ENCODE measurements at regions not wholly inside any gene's neighbourhood (a gene's known extent, or its start where the extent isn't known, plus 50 kb on each side); places are given as distances from the start of the nearest gene placed in this dataset.

- ChIA-PET CTCF (no interaction called here), POLR2A (no interaction called here)
- Histone ChIP-seq H3K4me3 (ENCODE audit: low read depth, low read length) (no peak overlapping the region), H3K9me3 (ENCODE audit: control insufficient read depth, insufficient read depth, low read length) (no peaks in the 10 kb centered on the region), H3K27me3 (ENCODE audit: control insufficient read depth, insufficient read depth, low read length) (no peaks in the 10 kb centered on the region), H3K27ac (ENCODE audit: low read depth, low read length) (no peak overlapping the region)
- TF ChIP-seq CTCF (IDR thresholded peaks at IDR 0.05; ENCODE audit: low read depth, low read length), result no peak
- no peak for DNase-seq (ENCODE audit: low read depth, low spot score)
Measured at GRCh38 chr12:20126601-20127000, 241.7 kb upstream of the PDE3A start.

GRCh38 chr12:20127413-20127812 is 240.9 kb upstream of the PDE3A start:
- ChIA-PET POLR2A (no interaction called here), CTCF (no interaction called here)
- no peak overlapping the region for H3K4me3 ChIP-seq (ENCODE audit: low read depth, low read length)
- no peak for TF ChIP-seq CTCF (IDR thresholded peaks at IDR 0.05; ENCODE audit: low read depth, low read length)
- DNase-seq (ENCODE audit: low read depth, low spot score), result no peak
- H3K9me3 ChIP-seq (ENCODE audit: control insufficient read depth, insufficient read depth, low read length), result no peaks in the 10 kb centered on the region
- no peaks in the 10 kb centered on the region for H3K27me3 ChIP-seq (ENCODE audit: control insufficient read depth, insufficient read depth, low read length)
- no peak overlapping the region for H3K27ac ChIP-seq (ENCODE audit: low read depth, low read length)

DNA sequence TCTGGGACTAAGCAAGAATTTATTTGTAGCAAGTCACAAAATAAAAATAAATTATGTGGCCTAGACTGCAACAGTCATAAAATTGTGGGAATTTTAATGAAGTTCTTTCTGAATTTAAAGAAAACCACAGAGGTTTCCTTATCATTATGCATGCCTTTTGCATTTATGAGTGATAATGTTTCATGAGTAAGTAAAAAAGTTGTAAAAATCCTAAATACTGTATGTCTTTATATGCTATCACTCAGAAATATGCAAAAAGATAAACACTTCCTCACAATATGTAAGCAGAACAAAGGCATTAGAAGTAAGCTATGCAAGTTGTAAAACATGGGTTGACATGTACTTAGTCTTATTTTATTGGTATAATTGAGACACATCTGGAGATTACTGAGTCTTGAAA is 239.4 kb upstream of the PDE3A start:
- no peaks in the 10 kb centered on the region for H3K9me3 ChIP-seq (ENCODE audit: control insufficient read depth, insufficient read depth, low read length)
- no peaks in the 10 kb centered on the region for H3K27me3 ChIP-seq (ENCODE audit: control insufficient read depth, insufficient read depth, low read length)
- no peak overlapping the region for H3K27ac ChIP-seq (ENCODE audit: low read depth, low read length)
- POLR2A ChIA-PET, result no interaction called here
- CTCF ChIA-PET, result no interaction called here
- no peak overlapping the region for H3K4me3 ChIP-seq (ENCODE audit: low read depth, low read length)
- TF ChIP-seq CTCF (IDR thresholded peaks at IDR 0.05; ENCODE audit: low read depth, low read length), result no peak
- no peak for DNase-seq (ENCODE audit: low read depth, low spot score)

- CTCF ChIA-PET, result no interaction called here
Measured at GRCh38 chr12:20132818-20133217, 235.5 kb upstream of the PDE3A start.

DNA sequence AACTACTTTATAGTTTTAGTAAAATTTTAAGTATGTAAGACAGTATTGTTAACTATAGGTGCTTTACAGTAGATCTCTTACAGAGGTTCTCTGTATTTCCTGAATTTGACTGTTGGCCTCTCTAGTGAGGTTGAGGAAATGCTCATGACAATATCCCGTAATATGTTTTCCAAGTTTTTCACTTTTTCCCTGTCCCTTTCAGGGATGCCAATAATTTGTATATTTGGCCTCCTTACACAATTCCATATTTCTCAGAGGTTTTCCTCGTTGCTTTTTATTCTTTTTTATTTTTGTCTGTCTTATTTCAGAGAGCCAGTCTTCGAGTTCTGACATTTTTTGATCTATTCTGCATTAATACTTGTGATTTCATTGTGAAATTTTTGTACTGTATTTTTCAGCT is 233.7 kb upstream of the PDE3A start:
- no peak overlapping the region for H3K4me3 ChIP-seq (ENCODE audit: low read depth, low read length)
- no peak for DNase-seq (ENCODE audit: low read depth, low spot score)
- no peak for TF ChIP-seq CTCF (IDR thresholded peaks at IDR 0.05; ENCODE audit: low read depth, low read length)
- no peak overlapping the region for H3K27ac ChIP-seq (ENCODE audit: low read depth, low read length)
- ChIA-PET POLR2A (no interaction called here), CTCF (no interaction called here)
- H3K27me3 ChIP-seq (ENCODE audit: control insufficient read depth, insufficient read depth, low read length), result no peaks in the 10 kb centered on the region
- H3K9me3 ChIP-seq (ENCODE audit: control insufficient read depth, insufficient read depth, low read length), result no peaks in the 10 kb centered on the region

More at GRCh38 chr12:20132818-20133217, 235.5 kb upstream of the PDE3A start:
- no peaks in the 10 kb centered on the region for H3K9me3 ChIP-seq (ENCODE audit: control insufficient read depth, insufficient read depth, low read length)
- POLR2A ChIA-PET, result no interaction called here
- no peak for TF ChIP-seq CTCF (IDR thresholded peaks at IDR 0.05; ENCODE audit: low read depth, low read length)
- no peak overlapping the region for H3K4me3 ChIP-seq (ENCODE audit: low read depth, low read length)
- no peak for DNase-seq (ENCODE audit: low read depth, low spot score)
- H3K27me3 ChIP-seq (ENCODE audit: control insufficient read depth, insufficient read depth, low read length), result no peaks in the 10 kb centered on the region
- H3K27ac ChIP-seq (ENCODE audit: low read depth, low read length), result no peak overlapping the region
